ENCODE measurements at regions not wholly inside any gene's neighbourhood (a gene's known extent, or its start where the extent isn't known, plus 50 kb on each side); places are given as distances from the start of the nearest gene placed in this dataset.

- ATAC-seq (no peak), FAIRE-seq (no peak), DNase-seq (ENCODE audit: low read depth, low spot score) (no peak)
- ChIA-PET SMC1A (ENCODE audit: uncharacterized antibody, unreplicated experiment) (no interaction called here), CTCF (no interaction called here), RAD21 (ENCODE audit: unreplicated experiment) (no interaction called here), POLR2A (no interaction called here)
- H3K4me1 ChIP-seq (ENCODE audit: control insufficient read depth, insufficient read depth, low read length), result no peaks in the 10 kb centered on the region
- H3K36me3 ChIP-seq (ENCODE audit: control insufficient read depth in 2 of 2, insufficient read depth in 2 of 2, low read length in 1 of 2), result no peaks in the 10 kb centered on the region
- no peaks in the 10 kb centered on the region for H3K27me3 ChIP-seq (replicated peaks in 1 of 2; ENCODE audit: control insufficient read depth in 2 of 2, insufficient read depth in 2 of 2, low read length in 1 of 2)
- H3K9ac ChIP-seq (ENCODE audit: control insufficient read depth, insufficient read depth, low read length), result no peak overlapping the region
- BruUV-seq (replicated peaks), result no TSS peak
- H4K20me1 ChIP-seq (ENCODE audit: control insufficient read depth, insufficient read depth), result no peaks in the 10 kb centered on the region
- no peak overlapping the region for H3K4me2 ChIP-seq (ENCODE audit: control insufficient read depth, insufficient read depth)
- TF ChIP-seq, protein P1, sequence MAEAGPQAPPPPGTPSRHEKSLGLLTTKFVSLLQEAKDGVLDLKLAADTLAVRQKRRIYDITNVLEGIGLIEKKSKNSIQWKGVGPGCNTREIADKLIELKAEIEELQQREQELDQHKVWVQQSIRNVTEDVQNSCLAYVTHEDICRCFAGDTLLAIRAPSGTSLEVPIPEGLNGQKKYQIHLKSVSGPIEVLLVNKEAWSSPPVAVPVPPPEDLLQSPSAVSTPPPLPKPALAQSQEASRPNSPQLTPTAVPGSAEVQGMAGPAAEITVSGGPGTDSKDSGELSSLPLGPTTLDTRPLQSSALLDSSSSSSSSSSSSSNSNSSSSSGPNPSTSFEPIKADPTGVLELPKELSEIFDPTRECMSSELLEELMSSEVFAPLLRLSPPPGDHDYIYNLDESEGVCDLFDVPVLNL (IDR thresholded peaks at IDR 0.05; ENCODE audit: low read depth, low read length), result no peak
- TF ChIP-seq CREB1 (IDR thresholded peaks at IDR 0.05; ENCODE audit: low read depth) (no peak), RUNX3 (IDR thresholded peaks at IDR 0.05; ENCODE audit: low read length) (no peak), NRF1 (conservative IDR thresholded peaks at IDR 0.05; ENCODE audit: low read depth, low read length) (no peak), HDAC2 (IDR thresholded peaks at IDR 0.05) (no peak)
- TF ChIP-seq, protein P2, sequence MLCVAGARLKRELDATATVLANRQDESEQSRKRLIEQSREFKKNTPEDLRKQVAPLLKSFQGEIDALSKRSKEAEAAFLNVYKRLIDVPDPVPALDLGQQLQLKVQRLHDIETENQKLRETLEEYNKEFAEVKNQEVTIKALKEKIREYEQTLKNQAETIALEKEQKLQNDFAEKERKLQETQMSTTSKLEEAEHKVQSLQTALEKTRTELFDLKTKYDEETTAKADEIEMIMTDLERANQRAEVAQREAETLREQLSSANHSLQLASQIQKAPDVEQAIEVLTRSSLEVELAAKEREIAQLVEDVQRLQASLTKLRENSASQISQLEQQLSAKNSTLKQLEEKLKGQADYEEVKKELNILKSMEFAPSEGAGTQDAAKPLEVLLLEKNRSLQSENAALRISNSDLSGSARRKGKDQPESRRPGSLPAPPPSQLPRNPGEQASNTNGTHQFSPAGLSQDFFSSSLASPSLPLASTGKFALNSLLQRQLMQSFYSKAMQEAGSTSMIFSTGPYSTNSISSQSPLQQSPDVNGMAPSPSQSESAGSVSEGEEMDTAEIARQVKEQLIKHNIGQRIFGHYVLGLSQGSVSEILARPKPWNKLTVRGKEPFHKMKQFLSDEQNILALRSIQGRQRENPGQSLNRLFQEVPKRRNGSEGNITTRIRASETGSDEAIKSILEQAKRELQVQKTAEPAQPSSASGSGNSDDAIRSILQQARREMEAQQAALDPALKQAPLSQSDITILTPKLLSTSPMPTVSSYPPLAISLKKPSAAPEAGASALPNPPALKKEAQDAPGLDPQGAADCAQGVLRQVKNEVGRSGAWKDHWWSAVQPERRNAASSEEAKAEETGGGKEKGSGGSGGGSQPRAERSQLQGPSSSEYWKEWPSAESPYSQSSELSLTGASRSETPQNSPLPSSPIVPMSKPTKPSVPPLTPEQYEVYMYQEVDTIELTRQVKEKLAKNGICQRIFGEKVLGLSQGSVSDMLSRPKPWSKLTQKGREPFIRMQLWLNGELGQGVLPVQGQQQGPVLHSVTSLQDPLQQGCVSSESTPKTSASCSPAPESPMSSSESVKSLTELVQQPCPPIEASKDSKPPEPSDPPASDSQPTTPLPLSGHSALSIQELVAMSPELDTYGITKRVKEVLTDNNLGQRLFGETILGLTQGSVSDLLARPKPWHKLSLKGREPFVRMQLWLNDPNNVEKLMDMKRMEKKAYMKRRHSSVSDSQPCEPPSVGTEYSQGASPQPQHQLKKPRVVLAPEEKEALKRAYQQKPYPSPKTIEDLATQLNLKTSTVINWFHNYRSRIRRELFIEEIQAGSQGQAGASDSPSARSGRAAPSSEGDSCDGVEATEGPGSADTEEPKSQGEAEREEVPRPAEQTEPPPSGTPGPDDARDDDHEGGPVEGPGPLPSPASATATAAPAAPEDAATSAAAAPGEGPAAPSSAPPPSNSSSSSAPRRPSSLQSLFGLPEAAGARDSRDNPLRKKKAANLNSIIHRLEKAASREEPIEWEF (IDR thresholded peaks at IDR 0.05; ENCODE audit: insufficient replicate concordance, low read depth, low read length), result no peak
- H3K79me2 ChIP-seq (ENCODE audit: control insufficient read depth, insufficient read depth, low read length), result no peaks in the 10 kb centered on the region
- intact Hi-C loops (cut with micrococcal nuclease; ENCODE audit: unreplicated experiment), result no loop called here
- no peak overlapping the region for H3K27ac ChIP-seq (ENCODE audit: control insufficient read depth, insufficient read depth)
- no peaks in the 10 kb centered on the region for H3K9me3 ChIP-seq (replicated peaks; ENCODE audit: control insufficient read depth, insufficient read depth, low read length)
- in situ Hi-C loops (cut with MboI), result no loop called here
- no peak overlapping the region for H3K4me3 ChIP-seq
- H2AFZ ChIP-seq (ENCODE audit: control insufficient read depth, low read depth, low read length), result no peak overlapping the region
Observed at GRCh38 chr13:81848291-81848690, 1507.4 kb upstream of the SPRY2 start.

Measured in GM12878 (cell line).